HG02588 (cell line): ENCODE measurements at regions not wholly inside any gene's neighbourhood (a gene's known extent, or its start where the extent isn't known, plus 50 kb on each side); places are given as distances from the start of the nearest gene placed in this dataset.

Experiments used
- ATAC-seq: cut with Tn5 transposase; IDR thresholded peaks from one replicate; pipeline ENCODE4 v1.9.1; 2021; ENCODE audit warnings: mild to moderate bottlenecking, moderate library complexity; ENCODE audit not compliant: unreplicated experiment

DNA sequence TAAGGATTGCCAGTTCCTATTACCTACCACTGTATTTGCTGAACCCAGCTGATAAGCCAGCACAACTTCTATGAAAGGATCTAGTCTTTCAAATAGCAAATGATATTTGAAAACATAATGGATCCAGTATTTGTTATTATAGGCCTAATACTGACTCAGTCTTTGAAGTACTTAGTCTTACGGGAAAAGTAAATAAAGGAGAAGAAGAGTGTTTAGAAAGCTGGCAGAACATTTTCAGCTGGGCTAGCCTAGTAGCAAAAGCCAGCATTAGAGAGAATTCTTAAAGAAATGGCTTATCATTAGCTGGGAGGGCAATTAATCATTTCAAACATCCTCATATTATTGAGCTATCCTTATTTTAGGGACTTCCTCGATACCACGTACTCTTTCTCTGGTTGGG lies 101.4 kb upstream of the GOLIM4 start:
- ATAC-seq, result no peak

DNA sequence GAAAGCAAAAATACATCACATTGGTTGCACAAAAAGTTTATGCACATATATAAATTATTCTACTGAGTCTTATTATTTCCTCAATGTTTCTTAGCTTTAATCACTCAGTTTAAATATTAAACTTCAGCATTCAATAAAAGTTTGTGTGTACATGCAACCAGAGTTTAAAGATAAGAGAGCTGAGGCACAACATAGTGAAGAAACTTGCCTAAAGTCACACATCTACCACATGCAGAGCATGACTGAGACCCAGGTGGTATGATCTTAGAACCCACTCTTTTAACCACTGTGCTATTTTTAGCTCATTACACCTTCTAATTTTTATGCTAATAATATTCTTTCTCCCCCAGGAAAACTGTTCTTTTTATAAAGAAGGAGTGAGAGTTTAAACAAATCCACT lies 96.1 kb upstream of the GOLIM4 start:
- no peak for ATAC-seq

DNA sequence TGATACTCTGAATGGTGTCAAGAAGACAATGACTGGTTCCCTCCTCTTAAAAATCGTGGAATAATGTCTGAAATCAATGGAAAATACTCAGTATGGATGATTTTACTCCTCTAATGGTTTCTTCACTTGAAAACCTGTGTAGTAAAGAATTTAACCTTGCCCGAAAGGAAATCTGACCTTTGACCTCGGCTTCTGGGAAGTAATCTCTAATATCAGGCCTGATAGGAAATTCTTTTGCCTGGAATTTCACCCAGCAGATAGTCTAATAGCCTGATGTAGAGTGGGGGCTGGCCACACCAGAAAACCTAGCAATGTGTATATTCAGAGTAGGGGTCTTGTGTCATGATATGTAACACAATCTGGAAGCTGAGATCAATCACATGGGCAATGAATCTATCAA lies 91.5 kb upstream of the GOLIM4 start:
- no peak for ATAC-seq

DNA sequence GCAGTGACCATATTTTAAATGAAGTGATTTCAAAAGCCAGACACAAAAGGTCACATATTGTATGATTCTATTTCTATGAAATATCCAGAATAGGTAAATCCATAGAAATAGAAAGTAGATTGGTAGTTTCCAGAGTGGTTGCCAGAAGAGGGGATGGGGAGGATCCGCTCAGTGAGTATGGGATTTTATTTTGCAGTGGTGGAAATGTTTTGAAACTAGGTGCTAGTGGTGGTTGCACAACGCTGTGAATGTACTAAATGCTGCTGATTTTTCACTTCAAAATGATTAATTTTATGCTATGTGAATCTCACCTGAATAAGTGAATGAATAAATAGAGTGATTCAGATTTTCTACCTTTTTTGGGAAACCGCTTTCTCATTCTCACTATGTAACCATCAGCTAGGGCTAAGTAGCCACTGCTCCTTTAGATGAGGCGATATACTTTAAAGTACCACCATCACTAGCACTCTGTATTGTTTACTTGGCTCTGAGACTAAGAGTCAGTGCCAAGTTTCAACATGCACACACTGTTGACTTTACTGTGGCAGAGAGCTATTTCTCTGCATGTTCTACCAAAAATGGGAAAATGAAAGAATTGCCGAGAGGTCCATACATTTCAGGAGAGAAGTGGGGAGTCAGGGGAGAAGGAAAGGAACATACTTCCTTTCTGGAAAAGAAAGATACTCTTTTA lies 90.7 kb upstream of the GOLIM4 start:
- ATAC-seq, result no peak

DNA sequence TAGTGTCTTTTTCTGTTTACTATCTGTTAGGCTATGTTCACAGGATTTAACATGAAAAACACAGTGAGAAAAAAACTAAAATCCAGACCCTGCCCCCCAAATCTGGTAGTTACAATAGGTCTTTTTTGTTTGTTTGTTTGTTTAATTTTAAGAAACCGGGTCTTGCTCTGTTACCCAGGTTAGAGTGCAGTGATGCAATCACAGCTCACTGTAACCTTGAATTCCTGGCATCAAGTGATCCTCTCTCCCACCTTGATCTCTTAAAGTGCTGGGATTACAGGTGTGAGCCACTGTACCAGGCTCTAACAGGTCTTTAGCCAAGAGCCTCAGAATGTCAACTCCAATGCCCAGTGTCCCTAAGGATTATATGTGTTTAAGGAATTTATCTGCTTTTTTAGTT lies 88.0 kb upstream of the GOLIM4 start:
- no peak for ATAC-seq

DNA sequence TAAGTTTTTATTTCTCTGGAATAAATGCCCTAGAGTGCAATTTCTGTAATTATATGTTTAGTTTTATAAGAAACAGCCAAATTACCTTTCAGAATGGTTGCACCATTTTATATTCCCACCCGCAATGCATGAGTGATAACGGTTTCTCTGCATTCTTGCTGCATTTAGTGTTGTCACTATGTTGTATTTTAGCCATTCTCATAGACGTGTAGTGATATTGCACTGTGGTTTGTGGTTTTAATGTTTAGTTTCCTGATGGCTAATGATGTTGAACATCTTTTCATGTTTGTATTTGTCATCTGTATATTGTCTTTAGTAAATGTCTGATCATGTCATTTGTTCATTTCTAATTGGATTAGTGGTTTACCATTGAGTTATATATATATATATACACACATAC lies 73.0 kb upstream of the GOLIM4 start:
- no peak for ATAC-seq

DNA sequence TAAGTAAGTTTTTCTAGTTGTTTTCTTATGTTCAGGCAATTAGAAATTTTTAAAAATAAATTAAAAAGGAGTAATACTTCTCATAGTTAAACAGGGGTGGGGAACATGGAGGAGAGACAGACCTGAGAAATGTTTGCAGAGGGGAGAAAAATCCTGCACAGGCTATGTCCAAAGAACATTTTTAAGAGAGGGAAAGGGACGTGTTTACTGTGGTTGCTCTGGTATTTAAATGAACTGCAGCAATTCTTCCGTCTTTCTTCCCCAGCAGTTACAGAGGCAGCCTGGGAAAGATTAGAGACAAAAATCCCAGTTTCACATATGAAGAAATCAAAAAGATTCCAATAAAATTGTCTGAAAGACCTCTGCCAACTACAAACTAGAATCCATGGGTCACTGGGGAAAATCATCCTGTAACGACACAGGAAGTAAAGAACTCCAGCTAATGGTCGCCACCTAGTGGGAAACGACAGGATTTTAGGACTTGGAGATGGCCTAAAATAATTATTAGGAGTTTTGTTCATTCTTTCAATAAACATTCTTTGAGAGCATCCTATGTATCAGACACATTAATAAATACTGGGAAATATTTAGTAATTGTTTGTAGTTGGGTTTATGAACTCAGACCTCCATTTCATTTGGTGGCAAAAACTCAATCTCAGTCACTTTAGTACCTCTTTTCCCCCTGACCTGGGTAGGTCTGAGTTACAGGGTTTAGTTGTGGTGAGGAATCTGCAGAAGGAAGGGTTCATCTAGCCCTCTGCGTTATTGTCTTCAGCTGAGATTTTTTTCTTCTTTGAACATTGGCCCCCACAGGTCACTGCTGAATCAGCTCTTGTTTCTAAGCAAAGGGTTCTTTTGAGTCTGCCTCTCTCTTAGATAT lies 69.9 kb upstream of the GOLIM4 start:
- peak; percentile 74 for ATAC-seq

DNA sequence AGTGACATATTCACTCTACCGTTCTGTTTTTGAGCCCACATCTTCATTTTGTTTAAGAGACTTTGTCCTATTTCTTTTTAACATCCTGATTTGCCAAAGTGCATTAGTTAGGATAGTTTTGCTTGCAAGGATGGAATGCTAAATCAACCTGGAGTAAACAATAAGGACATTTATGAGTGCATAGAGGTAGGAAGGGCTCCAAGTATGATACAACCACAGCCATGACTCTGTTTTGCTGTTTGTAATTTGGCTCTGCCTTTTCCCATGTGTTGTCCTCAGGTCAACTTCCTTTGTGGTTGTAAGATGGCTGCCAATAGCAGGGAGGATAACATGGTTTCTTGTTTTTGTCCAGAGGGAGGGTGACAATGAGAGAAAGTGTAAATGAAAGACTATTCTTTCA lies 66.4 kb upstream of the GOLIM4 start:
- no peak for ATAC-seq

DNA sequence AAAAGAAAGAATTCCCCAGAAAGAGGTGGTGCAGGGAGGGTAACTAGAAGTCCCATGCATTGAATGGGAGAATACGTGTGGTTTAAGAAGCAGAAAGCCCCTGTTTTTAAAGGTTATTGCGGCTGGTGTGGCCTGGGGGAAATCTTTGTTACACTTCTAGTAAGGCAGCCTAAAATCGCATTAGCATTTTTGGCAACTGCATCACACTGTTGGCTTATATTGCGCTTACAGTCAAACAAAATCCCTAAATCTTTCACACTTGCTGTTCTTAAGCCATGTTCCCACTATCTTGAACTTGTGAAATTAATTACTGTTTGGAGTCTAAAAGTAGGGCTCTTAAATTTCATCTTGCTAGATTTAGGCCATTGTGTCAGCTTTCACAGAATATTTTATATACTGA lies 66.0 kb upstream of the GOLIM4 start:
- no peak for ATAC-seq

DNA sequence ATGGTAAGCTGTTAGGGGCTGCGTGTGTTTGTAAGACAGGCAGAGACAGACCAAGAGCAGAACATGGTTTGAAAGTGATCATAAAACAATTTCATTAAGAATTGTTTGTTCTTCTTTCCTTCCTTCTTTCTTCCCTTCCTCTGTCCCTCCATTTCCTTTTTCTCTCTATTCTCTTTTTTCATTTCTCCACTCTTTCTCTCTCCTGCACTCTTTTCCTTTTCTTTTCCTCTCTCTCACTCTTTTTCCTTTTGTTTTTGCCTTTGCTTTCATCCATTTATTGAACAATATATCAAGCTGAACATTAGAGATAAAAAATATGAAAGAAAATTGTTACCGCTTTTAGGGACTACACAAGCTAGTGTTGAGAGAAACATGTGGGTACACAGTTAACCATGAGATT lies 62.2 kb upstream of the GOLIM4 start:
- no peak for ATAC-seq

DNA sequence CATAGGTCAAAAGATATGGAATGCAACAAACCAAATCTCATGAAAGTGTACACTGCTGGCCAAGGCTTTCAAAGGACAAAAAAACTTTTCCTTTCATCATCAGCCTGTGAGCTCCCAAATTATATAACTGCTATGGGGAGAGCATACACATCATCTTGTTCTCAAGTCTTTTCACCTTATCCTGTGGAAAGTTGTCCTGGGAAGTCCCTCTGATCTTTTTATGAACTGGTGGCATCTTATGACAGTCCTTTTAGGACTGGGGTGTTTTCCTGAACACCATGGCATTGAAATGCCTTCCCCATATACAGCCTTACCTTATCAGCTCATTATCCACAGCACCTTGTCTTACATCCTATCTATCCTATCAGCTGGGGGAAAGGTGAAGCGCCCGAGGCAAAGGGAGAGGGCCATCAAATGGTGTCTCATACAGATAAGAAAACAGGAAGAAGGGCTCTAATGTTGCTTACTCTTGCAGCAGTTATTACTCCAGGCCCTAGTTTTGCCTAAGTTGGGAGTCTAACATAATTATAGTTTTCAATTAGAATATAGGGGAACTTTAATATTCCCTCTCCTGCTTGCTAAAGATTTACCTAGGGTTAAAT lies 61.5 kb upstream of the GOLIM4 start:
- ATAC-seq, result no peak

DNA sequence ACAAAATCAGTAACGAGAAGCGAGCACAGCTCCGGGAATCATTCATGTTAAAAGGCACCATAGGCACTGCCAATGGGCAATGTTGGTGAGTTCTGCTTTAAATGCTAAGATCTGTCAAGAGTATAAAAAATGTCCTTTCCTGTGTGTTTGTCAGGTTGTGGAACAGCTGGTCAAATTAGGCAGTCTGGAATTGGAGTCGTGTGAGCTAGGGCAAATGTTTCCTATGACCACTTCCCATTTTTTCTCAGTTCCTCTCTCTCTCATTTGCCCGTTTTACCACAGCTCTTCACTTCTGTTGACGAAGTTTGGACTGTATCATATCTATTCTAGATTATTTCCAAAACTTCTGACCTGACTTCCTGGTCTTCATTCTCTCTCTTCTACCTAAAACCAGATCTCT lies 60.8 kb upstream of the GOLIM4 start:
- ATAC-seq, result no peak

DNA sequence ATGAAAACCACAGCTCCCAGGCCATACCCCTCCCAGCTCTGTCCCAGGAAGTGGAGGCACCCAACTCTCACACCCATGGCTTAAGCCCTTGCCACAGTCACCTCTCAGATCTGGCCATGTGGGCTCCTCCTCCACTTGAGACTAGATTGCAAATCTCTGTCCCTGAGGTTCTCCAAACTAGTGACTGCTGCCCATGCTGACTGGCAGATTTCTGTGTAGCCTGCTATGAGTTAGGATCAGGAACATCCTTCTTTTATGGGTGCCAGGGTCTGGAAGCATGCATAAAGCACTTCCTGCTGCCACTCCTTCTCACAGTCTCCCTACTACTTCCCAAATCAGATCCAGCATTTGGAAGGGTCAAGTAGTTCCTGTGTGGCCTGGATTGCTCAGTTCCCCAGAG lies 59.6 kb upstream of the GOLIM4 start:
- no peak for ATAC-seq

DNA sequence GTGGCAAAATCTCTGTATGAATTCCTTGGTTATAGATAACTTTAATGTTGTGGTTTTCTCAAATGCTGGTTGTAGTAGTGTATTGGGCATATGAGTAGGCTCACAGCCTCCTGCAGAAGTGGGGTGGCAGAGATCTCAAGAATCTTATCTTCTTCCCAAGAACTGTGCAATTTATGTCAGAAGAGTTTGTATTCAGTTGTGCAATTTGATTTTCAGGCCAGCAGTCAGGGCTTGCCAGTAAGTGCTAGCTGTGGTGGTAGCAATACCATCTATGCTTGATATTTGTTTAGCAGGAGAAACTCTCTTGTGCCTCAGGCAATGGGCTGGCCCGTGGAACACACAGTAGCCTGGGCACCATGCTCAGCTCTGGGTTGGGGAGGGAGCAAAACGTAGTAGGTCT lies 58.4 kb upstream of the GOLIM4 start:
- no peak for ATAC-seq

DNA sequence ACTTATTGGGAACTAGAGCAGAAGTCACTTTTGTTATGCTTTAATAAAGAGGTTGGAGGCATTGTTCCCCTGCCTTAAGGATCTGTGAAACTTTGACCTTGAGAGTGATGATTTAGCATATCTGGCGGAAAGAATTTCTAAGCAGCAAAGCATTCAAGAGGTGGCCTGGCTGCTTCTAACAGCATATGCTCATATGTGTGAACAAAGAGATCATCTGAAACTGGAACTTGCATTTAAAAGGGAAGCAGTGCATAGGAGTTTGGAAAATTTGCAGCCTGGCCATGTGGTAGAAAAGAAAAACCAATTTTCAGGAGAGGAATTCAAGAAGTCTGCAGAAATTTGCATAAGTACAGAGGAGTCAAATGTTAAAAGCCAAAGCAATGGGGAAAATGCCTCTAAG lies 56.4 kb upstream of the GOLIM4 start:
- ATAC-seq, result no peak
